Amniotic stem cell (primary cell): ENCODE measurements at regions not wholly inside any gene's neighbourhood (a gene's known extent, or its start where the extent isn't known, plus 50 kb on each side); places are given as distances from the start of the nearest gene placed in this dataset.

Source experiments
- DNase-seq: peaks from one replicate; lab custom pipeline; 2025; lab: John Stamatoyannopoulos, UW

GRCh38 chr15:96672629-96673028 is 342.1 kb downstream of the NR2F2 start:
- DNase-seq: no peak

DNA sequence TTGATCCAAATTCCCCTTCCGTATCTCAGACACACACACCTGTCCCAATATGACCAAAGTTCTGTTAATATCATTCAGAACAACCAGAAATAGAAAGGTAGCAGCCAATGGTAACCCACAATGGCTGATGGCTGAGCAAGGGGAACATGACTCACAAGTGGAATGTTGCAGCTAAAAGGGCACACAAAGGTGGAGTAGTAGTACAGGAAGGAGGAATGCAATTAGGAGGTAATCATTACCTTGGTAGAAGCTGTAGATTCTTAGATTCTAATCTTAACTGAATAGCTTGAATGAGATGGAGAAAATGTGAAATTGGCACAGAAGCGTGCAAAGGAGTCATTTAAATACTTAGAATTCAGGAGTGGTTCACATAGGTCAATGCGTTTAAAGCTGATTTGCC is 347.9 kb downstream of the NR2F2 start:
- no peak for DNase-seq

DNA sequence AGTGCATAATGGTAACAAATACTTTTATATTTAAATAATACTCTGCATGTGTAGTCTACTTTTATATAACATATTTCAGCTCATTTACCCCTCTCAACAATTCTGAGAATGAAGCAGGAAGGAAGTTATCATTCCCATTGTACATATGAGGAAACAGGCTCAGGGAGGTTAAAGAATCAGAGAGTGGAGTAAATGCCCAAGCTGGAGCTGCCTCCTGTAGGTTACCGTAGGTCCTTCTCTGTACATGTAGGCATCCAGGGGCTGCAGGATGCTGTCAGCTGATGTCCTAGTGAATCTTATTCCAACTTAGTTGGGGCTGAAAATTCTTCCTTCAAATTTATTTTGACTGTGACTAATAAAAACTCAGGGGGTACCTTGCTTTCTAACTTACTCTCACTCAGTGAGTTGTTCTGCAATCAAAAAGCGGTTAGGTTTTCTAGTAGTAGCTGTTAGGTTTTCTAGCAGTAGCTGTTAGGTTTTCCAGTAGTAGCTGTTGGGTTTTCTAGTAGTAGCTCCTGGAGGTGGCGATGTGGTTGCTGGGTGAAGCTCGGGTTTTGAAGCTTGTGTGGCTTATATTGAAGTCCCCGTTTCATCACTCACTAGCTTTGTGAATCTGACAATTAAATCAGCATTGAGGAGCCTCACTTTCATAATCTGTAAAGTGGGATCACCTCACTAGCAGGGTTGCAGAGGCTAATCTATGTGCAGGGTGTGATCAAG is 357.0 kb downstream of the NR2F2 start:
- DNase-seq: no peak

GRCh38 chr15:96690733-96691132 is 360.2 kb downstream of the NR2F2 start:
- DNase-seq: no peak

- DNase-seq: no peak
Measured at GRCh38 chr15:96692826-96693225, 362.3 kb downstream of the NR2F2 start.

GRCh38 chr15:96693515-96693914 is 363.0 kb downstream of the NR2F2 start:
- DNase-seq: no peak

GRCh38 chr15:96693990-96694517 is 363.6 kb downstream of the NR2F2 start:
- DNase-seq: no peak

GRCh38 chr15:96695426-96695825 is 364.9 kb downstream of the NR2F2 start:
- no peak for DNase-seq

DNA sequence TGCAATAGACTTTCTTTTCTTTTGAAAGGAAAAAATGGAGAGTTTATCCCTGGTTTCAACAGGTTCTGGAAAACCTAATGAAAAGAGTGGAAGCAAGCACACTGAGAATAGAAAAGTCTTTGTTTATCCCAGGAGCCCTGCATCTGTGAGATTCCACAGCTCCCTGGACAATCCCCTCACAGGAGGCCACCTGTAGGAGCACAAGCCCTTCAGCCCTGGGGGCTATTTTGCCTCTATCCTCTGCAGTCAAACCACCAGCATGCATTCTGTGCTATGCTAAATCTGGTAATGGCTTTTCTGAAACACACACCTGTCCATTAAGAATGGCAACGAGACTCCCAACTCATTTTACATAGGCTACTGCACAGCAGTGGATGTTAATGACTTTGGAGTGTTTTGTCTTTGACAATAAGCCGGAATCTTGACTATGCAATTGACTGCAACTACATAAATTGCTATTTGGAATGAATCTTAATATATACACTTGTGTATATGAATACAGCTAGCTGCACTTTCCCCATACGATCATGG is 369.4 kb downstream of the NR2F2 start:
- no peak for DNase-seq

DNA sequence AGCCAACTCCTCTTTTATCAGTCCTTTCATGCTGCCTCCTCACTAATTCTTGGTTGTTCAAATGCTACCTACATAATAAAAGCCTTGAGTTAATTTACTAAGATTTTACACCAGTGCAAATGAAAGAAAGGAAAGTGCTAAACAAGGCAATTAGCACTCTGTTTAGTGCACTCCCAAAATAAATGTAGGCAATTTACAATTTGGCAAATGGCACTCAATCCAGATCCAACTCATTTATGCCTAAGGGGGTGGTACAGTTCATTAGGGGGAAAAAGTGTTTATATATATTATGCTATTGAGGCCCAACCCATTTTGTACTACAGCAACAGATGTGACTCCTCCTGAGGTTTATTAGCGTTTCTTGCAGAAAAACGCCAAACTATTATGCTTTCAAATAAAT is 370.1 kb downstream of the NR2F2 start:
- DNase-seq: no peak

GRCh38 chr15:96701443-96701842 is 370.9 kb downstream of the NR2F2 start:
- DNase-seq: no peak

DNA sequence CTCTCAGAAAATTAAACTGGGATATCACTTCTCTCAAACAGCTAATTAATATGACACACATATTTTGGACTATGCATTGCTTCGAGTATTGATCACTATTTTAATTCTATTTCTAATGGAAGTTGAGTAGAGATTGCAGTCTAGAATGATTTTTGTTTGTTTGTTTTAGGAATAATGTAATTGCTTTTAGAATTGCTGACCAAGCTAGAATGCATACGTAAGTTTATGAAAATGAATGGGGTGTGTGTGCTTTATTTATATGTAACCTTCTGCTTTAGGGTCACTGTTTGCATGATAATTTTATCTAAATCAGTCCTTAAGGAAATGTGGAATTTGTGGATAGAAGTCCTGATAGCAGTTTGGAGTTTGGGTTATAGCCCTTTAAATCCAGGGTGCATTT is 371.4 kb downstream of the NR2F2 start:
- DNase-seq: no peak

DNA sequence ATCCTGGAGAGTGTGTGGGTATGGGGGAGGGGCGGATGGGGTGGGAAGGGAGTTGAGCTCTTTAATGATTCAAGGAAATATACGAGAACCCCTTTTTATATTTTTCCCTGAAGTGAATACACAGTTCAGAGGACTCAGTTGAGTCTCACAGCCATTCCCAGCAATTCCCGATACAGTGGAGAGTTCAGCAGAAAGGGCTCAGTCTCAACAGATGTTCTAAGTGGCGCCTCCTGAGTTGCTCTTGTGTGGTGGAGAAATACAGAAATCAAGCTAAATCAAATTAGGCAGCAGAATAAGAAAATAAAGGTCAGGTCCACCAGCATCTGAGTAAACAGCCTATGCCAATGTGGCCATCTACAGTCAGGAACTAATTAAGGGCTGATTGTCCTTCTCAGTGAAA is 372.1 kb downstream of the NR2F2 start:
- no peak for DNase-seq

DNA sequence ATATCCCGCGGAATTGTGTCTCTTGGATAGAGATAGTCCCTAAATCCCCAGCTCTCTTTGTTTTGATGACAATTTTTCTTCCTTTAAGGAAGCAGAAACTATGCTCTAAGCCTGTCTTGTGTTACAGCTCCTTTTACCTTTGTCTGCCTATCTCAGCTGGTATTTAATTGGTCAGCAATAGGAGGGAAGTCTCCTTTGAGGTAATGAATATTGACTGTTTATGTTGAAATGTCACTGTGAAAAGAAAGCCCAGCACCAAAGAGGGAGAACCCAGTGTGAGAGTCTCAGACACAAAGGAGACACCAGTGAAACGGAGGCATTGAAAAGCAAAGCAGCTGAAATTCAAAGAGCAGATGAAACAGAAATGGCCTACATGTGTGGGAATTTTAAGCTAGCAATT is 372.6 kb downstream of the NR2F2 start:
- no peak for DNase-seq

GRCh38 chr15:96703794-96704550 is 373.5 kb downstream of the NR2F2 start:
- DNase-seq: no peak

GRCh38 chr15:96716075-96716474 is 385.6 kb downstream of the NR2F2 start:
- no peak for DNase-seq

DNA sequence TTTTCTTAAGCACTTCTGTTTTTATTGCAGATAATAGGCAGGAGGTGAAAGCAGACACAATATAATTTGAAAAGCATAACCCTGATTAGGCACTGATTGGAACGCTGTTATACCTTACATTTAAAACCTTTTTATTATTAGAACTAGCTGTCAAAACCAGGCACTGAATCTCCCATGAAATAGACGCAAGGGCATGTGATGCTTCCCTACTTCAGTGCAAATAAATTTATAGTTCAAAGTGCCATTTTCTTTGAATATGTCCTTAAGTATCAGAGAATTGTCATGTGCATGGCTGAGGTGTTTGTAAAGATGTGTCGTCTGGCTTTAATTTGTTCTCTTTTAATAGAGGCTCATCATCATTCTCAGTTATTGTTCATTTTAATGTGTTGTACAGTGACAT is 386.0 kb downstream of the NR2F2 start:
- no peak for DNase-seq

- no peak for DNase-seq
Measured at GRCh38 chr15:96720251-96720650, 389.8 kb downstream of the NR2F2 start.

DNA sequence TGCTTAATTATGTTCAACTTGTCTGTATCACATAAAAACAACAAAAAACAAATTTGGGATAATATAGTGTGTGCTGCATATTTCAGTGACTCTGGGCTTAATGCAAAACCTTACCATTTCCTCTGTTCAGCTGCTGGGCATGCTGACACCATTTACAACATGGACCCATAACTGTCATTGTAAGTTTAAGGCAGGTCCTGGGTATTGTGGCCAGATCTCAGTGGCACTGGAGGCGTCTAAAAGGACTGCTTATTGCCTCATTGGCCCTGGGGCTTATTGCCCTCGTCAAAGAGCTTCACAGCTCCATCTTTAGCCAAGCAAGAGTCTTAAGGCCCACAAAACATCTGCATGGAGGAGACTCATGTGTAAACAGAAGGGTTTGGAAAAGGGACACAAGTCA is 390.2 kb downstream of the NR2F2 start:
- no peak for DNase-seq

- no peak for DNase-seq
Measured at GRCh38 chr15:96728591-96728990, 398.1 kb downstream of the NR2F2 start.

DNA sequence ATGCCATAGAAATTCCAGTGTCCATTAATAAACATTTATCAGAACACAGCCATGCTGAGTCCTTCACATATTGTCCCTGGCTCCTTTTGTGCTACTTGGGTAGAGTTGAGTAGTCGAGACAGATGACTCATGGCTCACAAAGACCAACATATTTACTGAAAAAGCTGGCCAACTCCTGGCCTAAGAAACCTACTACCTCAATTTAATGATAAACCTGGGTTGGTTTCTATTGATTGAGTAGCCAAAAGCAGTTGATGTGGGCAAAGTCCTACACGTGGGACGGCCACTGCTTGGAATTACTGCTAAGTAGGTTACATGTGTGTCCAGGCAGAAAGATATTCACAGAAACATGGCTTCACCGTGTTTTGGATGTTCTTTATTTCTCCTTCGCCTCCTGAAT is 402.2 kb downstream of the NR2F2 start:
- no peak for DNase-seq

DNA sequence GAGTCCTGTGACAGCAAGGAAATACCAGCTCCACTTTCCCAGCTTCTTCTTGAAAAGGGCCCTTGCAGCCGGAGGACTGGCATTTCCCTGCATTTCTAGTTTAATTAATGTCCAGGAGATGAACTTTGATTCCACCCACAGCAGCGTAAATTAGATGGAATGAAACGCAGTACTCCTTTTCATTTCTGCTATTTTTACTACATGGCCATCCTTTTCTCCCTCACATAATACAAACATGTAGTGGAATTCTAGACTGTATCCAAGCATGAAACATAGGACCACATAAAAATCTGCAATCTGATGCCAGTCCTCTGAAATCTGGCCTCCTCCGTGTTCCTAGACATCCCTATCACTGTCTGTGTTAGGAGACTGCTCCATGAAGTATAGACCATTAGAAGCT is 403.2 kb downstream of the NR2F2 start:
- no peak for DNase-seq

- DNase-seq: no peak
Measured at GRCh38 chr15:96735632-96736240, 405.2 kb downstream of the NR2F2 start.
